HG03520 (cell line): ENCODE measurements at regions not wholly inside any gene's neighbourhood (a gene's known extent, or its start where the extent isn't known, plus 50 kb on each side); places are given as distances from the start of the nearest gene placed in this dataset.

Experiments
- ATAC-seq: cut with Tn5 transposase; IDR thresholded peaks from one replicate; pipeline ENCODE4 v1.9.1; 2021; ENCODE audit warnings: mild to moderate bottlenecking, moderate library complexity; ENCODE audit not compliant: unreplicated experiment

GRCh38 chr12:78403136-78403535 lies 461.4 kb upstream of the SYT1 start:
- no peak for ATAC-seq

GRCh38 chr12:78403681-78404080 lies 460.9 kb upstream of the SYT1 start:
- ATAC-seq = no peak

- ATAC-seq = no peak
Observed at GRCh38 chr12:78406213-78406612, 458.4 kb upstream of the SYT1 start.

GRCh38 chr12:78406828-78407227 lies 457.7 kb upstream of the SYT1 start:
- ATAC-seq = peak; percentile 95

- no peak for ATAC-seq
Observed at GRCh38 chr12:78407722-78408121, 456.9 kb upstream of the SYT1 start.

GRCh38 chr12:78414071-78414470 lies 450.5 kb upstream of the SYT1 start:
- no peak for ATAC-seq

- no peak for ATAC-seq
Observed at GRCh38 chr12:78418919-78419318, 445.7 kb upstream of the SYT1 start.

GRCh38 chr12:78419513-78419912 lies 445.1 kb upstream of the SYT1 start:
- no peak for ATAC-seq

- ATAC-seq = no peak
Observed at GRCh38 chr12:78420991-78421390, 443.6 kb upstream of the SYT1 start.

GRCh38 chr12:78430551-78430950 lies 434.0 kb upstream of the SYT1 start:
- no peak for ATAC-seq

- no peak for ATAC-seq
Observed at GRCh38 chr12:78431931-78432330, 432.6 kb upstream of the SYT1 start.

GRCh38 chr12:78439666-78440065 lies 424.9 kb upstream of the SYT1 start:
- no peak for ATAC-seq

GRCh38 chr12:78441737-78442453 lies 422.7 kb upstream of the SYT1 start:
- ATAC-seq = no peak

GRCh38 chr12:78442454-78442801 lies 422.1 kb upstream of the SYT1 start:
- no peak for ATAC-seq

GRCh38 chr12:78446555-78446954 lies 418.0 kb upstream of the SYT1 start:
- no peak for ATAC-seq

GRCh38 chr12:78447373-78447772 lies 417.2 kb upstream of the SYT1 start:
- no peak for ATAC-seq

- no peak for ATAC-seq
Observed at GRCh38 chr12:78448692-78449091, 415.9 kb upstream of the SYT1 start.

- no peak for ATAC-seq
Observed at GRCh38 chr12:78455991-78456390, 408.6 kb upstream of the SYT1 start.

- ATAC-seq = peak; percentile 100
Observed at GRCh38 chr12:78457938-78458337, 406.6 kb upstream of the SYT1 start.

- no peak for ATAC-seq
Observed at GRCh38 chr12:78470354-78471195, 394.0 kb upstream of the SYT1 start.

- ATAC-seq = no peak
Observed at GRCh38 chr12:78473136-78473535, 391.4 kb upstream of the SYT1 start.

GRCh38 chr12:78473561-78473960 lies 391.0 kb upstream of the SYT1 start:
- ATAC-seq = no peak
